ENCODE measurements at regions not wholly inside any gene's neighbourhood (a gene's known extent, or its start where the extent isn't known, plus 50 kb on each side); places are given as distances from the start of the nearest gene placed in this dataset.

DNA sequence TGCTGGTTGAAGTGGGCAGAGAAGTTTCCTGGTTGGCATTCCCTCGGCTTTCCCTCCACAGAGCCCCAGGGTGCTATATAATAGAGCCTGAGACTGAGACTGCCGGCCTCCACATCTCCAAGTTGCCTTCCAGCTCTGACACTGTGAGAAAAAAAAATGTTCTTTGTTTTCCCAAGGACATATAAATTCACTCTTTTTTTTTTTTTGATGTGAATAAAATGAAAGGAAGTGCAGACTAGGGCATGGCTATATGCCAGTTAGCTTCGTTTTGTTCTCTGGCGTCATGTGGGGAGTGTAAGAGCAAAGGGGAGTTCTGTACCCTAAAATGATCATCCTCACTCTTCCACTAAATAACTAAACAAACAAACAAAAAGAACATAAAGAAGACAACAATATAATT lies 101.6 kb downstream of the TNFSF18 start:
- TF ChIP-seq, protein P1, sequence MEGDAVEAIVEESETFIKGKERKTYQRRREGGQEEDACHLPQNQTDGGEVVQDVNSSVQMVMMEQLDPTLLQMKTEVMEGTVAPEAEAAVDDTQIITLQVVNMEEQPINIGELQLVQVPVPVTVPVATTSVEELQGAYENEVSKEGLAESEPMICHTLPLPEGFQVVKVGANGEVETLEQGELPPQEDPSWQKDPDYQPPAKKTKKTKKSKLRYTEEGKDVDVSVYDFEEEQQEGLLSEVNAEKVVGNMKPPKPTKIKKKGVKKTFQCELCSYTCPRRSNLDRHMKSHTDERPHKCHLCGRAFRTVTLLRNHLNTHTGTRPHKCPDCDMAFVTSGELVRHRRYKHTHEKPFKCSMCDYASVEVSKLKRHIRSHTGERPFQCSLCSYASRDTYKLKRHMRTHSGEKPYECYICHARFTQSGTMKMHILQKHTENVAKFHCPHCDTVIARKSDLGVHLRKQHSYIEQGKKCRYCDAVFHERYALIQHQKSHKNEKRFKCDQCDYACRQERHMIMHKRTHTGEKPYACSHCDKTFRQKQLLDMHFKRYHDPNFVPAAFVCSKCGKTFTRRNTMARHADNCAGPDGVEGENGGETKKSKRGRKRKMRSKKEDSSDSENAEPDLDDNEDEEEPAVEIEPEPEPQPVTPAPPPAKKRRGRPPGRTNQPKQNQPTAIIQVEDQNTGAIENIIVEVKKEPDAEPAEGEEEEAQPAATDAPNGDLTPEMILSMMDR (IDR thresholded peaks at IDR 0.05): no peak
- no peak for TF ChIP-seq POLR2A (IDR thresholded peaks at IDR 0.05)
